ENCODE measurements at regions not wholly inside any gene's neighbourhood (a gene's known extent, or its start where the extent isn't known, plus 50 kb on each side); places are given as distances from the start of the nearest gene placed in this dataset.

DNA sequence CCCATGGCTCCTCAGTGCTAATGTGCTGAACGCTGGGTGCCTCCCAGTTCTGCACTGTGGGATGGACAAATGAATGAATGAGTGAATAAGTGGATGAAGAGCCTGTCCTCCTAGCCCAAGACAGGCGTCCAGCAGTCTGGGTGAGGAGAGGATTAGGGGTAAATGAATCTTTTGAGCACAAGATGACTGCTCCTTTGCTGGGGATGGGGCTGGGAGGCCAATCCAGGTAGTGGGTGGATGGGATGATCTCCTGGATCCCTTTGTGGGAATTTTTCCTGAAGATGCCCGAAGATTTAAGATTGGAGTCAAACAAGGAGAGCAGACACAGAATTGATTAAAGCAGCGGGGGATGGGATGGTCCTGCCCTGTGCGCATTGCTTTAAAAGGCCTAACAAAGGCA is 65.3 kb upstream of the MLN start:
- Histone ChIP-seq H3K36me3 (no peaks in the 10 kb centered on the region), H3K27me3 (peaks cover 0 to 9% of the 10 kb centered on the region in 2 donors), H3K9me3 (peaks cover 0 to 3% (median 0%) of the 10 kb centered on the region in 4 donors), H3K4me1 (no peaks in the 10 kb centered on the region), H3K4me3 (no peak overlapping the region), H3K27ac (no peak overlapping the region)
- WGBS, 2 donors, result 79 to 82% methylated on average over 5 of the region's 5 CpGs
- no peak for TF ChIP-seq POLR2A (IDR thresholded peaks at IDR 0.05)
- no peak for TF ChIP-seq EP300 (IDR thresholded peaks at IDR 0.05)
- TF ChIP-seq, protein P1, sequence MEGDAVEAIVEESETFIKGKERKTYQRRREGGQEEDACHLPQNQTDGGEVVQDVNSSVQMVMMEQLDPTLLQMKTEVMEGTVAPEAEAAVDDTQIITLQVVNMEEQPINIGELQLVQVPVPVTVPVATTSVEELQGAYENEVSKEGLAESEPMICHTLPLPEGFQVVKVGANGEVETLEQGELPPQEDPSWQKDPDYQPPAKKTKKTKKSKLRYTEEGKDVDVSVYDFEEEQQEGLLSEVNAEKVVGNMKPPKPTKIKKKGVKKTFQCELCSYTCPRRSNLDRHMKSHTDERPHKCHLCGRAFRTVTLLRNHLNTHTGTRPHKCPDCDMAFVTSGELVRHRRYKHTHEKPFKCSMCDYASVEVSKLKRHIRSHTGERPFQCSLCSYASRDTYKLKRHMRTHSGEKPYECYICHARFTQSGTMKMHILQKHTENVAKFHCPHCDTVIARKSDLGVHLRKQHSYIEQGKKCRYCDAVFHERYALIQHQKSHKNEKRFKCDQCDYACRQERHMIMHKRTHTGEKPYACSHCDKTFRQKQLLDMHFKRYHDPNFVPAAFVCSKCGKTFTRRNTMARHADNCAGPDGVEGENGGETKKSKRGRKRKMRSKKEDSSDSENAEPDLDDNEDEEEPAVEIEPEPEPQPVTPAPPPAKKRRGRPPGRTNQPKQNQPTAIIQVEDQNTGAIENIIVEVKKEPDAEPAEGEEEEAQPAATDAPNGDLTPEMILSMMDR (IDR thresholded peaks at IDR 0.05), result no peak
- DNase-seq (ENCODE audit: low spot score in 2 of 2), result no peak

DNA sequence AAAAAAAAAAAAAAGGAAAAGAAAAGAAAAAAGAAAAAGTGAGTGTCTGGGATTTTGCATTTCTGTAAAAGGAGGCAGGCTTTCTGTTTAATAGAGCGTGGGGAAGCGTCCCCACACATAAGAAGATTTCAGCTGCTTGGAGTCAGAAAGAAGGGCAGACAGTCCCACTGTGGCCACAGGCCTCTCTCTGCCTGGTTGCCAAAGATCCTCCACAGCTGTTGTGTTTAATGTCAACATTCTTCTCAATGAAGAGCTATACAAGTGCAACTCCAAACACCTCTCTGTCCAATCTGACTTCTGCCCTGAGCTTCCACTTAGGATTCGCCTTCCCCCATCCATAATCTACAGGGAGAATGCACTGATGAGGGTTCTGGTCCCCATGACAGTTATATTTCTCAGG is 64.3 kb upstream of the MLN start:
- DNase-seq (ENCODE audit: low spot score in 2 of 2), result no peak
- no peak overlapping the region for H3K4me3 ChIP-seq
- H3K36me3 ChIP-seq, result no peaks in the 10 kb centered on the region
- peaks cover 0 to 3% (median 0%) of the 10 kb centered on the region in 4 donors for H3K9me3 ChIP-seq
- WGBS, 2 donors, result 82 to 85% methylated on average over 3 of the region's 3 CpGs
- TF ChIP-seq EP300 (IDR thresholded peaks at IDR 0.05) (no peak), POLR2A (IDR thresholded peaks at IDR 0.05) (no peak)
- TF ChIP-seq, protein P1 (IDR thresholded peaks at IDR 0.05), result no peak
- H3K4me1 ChIP-seq, result no peaks in the 10 kb centered on the region
- peaks cover 0 to 9% of the 10 kb centered on the region in 2 donors for H3K27me3 ChIP-seq
- H3K27ac ChIP-seq, result no peak overlapping the region

DNA sequence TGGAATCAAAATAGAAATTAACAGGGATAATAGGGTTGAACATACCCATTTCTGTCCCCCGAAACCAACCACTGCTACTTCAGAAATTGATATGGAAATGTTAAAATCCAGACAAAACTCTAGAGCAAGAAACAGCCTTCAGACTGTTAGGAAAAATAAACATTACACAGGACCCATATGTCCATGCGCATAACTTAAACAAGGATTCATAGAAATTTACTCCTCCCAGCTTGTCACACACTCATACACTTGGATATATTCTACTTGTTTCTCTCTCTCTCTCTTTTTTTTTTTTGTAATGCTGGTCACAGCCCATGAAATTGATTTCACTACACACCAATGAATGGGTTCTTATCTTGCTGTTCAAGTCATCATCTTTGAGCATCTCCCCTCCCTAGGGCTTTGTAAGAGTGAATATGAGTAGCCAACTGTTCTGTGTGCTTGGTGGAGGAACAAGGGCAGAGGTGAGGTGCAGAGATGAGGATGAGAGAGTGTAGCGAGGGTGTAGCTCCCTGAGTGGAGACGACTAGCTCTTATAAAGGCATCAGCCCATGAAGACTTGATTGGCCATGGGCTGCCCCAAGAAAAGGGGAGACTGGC is 61.8 kb upstream of the MLN start:
- no peak for DNase-seq (ENCODE audit: low spot score in 2 of 2)
- Histone ChIP-seq H3K9me3 (peaks cover 0 to 3% (median 0%) of the 10 kb centered on the region in 4 donors), H3K4me1 (no peaks in the 10 kb centered on the region), H3K4me3 (no peak overlapping the region), H3K36me3 (no peaks in the 10 kb centered on the region), H3K27ac (no peak overlapping the region), H3K27me3 (peaks cover 0 to 11% of the 10 kb centered on the region in 2 donors)
- WGBS, 2 donors, result 76 to 77% methylated on average over 4 of the region's 4 CpGs
- no peak for TF ChIP-seq POLR2A (IDR thresholded peaks at IDR 0.05)
- TF ChIP-seq EP300 (IDR thresholded peaks at IDR 0.05), result no peak

DNA sequence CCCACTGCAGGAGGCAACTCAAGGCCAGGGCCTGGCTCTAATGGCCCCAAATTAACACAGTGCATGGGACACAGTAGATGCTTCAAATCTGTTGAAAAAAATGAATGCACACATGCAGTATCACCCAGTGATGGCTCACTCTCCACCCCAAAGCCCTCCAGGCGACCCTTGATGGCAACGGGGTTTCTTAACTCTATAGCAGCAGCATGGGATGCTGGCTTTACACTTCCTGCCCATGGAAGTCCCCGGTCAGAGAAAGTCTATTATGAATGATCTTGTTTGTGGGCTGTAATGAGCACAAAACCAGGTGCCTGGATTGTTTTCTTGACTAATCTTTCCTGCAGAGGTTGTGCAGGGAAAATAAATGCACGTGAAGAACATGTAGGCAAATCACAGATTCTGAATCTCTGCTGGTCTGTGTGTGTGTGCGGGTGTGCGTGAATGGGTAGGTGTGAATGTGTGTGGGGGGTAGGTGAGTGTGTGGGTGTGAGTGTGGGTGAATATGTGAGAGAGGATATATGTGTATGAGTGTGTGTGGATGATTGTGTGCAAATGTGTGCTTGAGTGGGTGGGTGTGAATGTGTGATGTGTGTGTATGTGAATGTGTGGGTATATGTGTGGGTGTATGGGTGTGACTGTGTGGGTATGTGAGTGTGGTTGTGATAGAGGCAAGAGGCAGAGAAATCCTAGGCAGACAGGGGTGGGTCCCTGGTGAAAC is 60.1 kb upstream of the MLN start:
- no peak overlapping the region for H3K27ac ChIP-seq
- WGBS, 2 donors, result 52 to 56% methylated on average over 6 of the region's 6 CpGs
- no peaks in the 10 kb centered on the region for H3K36me3 ChIP-seq
- no peak for DNase-seq (ENCODE audit: low spot score in 2 of 2)
- peaks cover 0 to 7% of the 10 kb centered on the region in 2 donors for H3K27me3 ChIP-seq
- peaks cover 0 to 3% (median 0%) of the 10 kb centered on the region in 4 donors for H3K9me3 ChIP-seq
- no peaks in the 10 kb centered on the region for H3K4me1 ChIP-seq
- no peak overlapping the region for H3K4me3 ChIP-seq
- TF ChIP-seq POLR2A (IDR thresholded peaks at IDR 0.05) (no peak), EP300 (IDR thresholded peaks at IDR 0.05) (no peak)
- TF ChIP-seq, protein P1 (IDR thresholded peaks at IDR 0.05), result no peak

DNA sequence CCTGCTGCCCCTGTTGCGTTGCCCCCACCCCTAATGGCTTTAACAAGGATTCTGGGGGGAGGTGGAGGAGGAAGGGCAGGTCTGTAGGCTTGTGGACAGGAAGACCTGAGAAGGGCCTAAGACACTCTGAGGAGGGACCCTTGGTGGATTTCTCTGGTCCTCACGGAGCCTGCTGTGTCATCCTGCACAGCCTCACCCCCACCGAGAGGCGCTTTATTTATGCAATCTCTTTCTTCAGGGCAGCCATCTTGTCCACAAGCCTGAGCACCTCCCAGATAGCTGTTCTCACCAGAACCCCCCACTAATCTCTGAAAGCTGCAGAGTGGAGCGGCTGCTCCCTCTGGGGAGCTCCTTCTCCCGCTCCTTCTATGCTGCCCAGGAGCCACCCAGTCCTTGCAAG is 59.3 kb upstream of the MLN start:
- DNase-seq (ENCODE audit: low spot score in 2 of 2), result no peak
- TF ChIP-seq, protein P1 (IDR thresholded peaks at IDR 0.05), result no peak
- no peak for TF ChIP-seq POLR2A (IDR thresholded peaks at IDR 0.05)
- Histone ChIP-seq H3K9me3 (peaks cover 0 to 3% (median 0%) of the 10 kb centered on the region in 4 donors), H3K27me3 (peaks cover 0 to 7% of the 10 kb centered on the region in 2 donors), H3K4me1 (peaks cover 0 to 1% (median 0%) of the 10 kb centered on the region in 4 donors), H3K36me3 (no peaks in the 10 kb centered on the region), H3K4me3 (no peak overlapping the region), H3K27ac (no peak overlapping the region)
- WGBS, 2 donors, result 87 to 90% methylated on average over 6 of the region's 6 CpGs

Data from tibial nerve (tissue), 4 donors.